CD4-positive, alpha-beta memory T cell (primary cell): ENCODE measurements at regions not wholly inside any gene's neighbourhood (a gene's known extent, or its start where the extent isn't known, plus 50 kb on each side); places are given as distances from the start of the nearest gene placed in this dataset.

Experiments
- CTCF ChIA-PET: fragments of 350-600 bp; sonication (Branson Sonifier 250); formaldehyde crosslinking; loops from one replicate; lab custom pipeline; 2021; ENCODE audit warnings: inconsistent platforms; ENCODE audit not compliant: partially characterized antibody; lab: Charles Lee
- POLR2A ChIA-PET: fragments of 350-600 bp; sonication (Branson Sonifier 250); formaldehyde crosslinking; loops from one replicate; lab custom pipeline; 2021; ENCODE audit not compliant: partially characterized antibody; lab: Charles Lee
- DNase-seq, 5 donors: peaks; one replicate each; pipeline versions ENCODE4 v3.0.0 to v3.0.0-alpha.2; 2020 to 2022; ENCODE audit warnings: mixed read lengths in 1 of 5
- H3K27ac ChIP-seq: one replicate; pipeline ENCODE4 v1.7.0; 2013; ENCODE audit warnings: low read depth, low read length
- H3K27me3 ChIP-seq: 2 replicates; pipeline ENCODE4 v1.7.0; 2013; ENCODE audit warnings: mild to moderate bottlenecking, low read length, moderate library complexity; ENCODE audit not compliant: insufficient read depth
- H3K36me3 ChIP-seq: 2 replicates; pipeline ENCODE4 v1.7.0; 2013; ENCODE audit warnings: mild to moderate bottlenecking, low read length, moderate library complexity; ENCODE audit not compliant: insufficient read depth
- H3K4me1 ChIP-seq: 2 replicates; pipeline ENCODE4 v1.7.0; 2013; ENCODE audit warnings: mild to moderate bottlenecking, low read length, moderate library complexity; ENCODE audit not compliant: insufficient read depth
- H3K4me3 ChIP-seq, 2 donors: one replicate each; pipeline ENCODE4 v1.7.0; 2013; ENCODE audit warnings: low read length in 2 of 2, mild to moderate bottlenecking in 1 of 2
- H3K9me3 ChIP-seq, 2 donors: one replicate each; pipeline ENCODE4 v1.7.0; 2013; ENCODE audit warnings: low read length in 2 of 2, control low read depth in 1 of 2; ENCODE audit not compliant: control insufficient read depth in 1 of 2
- H3K27ac Mint-ChIP-seq, 7 donors: one replicate each; pipeline ENCODE4 v1.8.0; 2020 to 2021; ENCODE audit warnings: mixed read lengths in 7 of 7, mild to moderate bottlenecking in 6 of 7, inconsistent platforms in 3 of 7, moderate library complexity in 3 of 7
- H3K27me3 Mint-ChIP-seq, 2 donors: one replicate each; pipeline ENCODE4 v1.8.0; 2020 to 2021; ENCODE audit warnings: mixed read lengths in 2 of 2
- H3K36me3 Mint-ChIP-seq, 2 donors: one replicate each; pipeline ENCODE4 v1.8.0; 2020 to 2021; ENCODE audit warnings: mixed read lengths in 2 of 2, inconsistent platforms in 1 of 2, mild to moderate bottlenecking in 1 of 2
- H3K4me1 Mint-ChIP-seq, 4 donors: one replicate each; pipeline ENCODE4 v1.8.0; 2020 to 2021; ENCODE audit warnings: mixed read lengths in 4 of 4, mild to moderate bottlenecking in 1 of 4
- H3K4me3 Mint-ChIP-seq, 8 donors: one replicate each; pipeline ENCODE4 v1.8.0; 2020 to 2021; ENCODE audit warnings: mixed read lengths in 8 of 8, mild to moderate bottlenecking in 7 of 8, moderate library complexity in 6 of 8, inconsistent platforms in 3 of 8
- H3K9me3 Mint-ChIP-seq, 8 donors: one replicate each; pipeline ENCODE4 v1.8.0; 2020 to 2021; ENCODE audit warnings: mixed read lengths in 8 of 8, mild to moderate bottlenecking in 5 of 8, inconsistent platforms in 3 of 8, moderate library complexity in 1 of 8
- intact Hi-C: fragments of 100-400 bp; cut with micrococcal nuclease; formaldehyde crosslinking; loops from one replicate; pipeline ENCODE4 v1.15.1; 2023

DNA sequence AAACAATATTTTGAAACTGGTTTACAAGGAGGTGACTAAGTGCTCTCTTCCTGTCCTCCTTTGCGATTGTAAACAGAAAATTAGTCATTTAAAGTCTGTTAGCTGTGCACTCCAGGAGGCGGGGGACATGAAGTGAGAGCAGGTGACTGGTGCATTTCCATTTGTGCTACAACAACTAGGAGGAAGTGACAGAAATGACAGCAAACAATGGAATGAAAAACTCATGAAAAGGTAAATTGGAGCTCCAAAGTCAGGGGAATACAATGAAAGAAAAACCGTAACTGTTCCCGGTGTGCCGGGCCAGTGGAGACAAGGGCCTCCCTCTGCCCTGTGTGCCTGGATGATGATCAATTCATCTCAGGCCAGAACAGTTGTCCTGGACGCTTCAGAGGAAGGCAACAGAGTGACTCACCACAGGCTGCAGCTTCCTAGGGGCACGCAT is 439.9 kb downstream of the GADD45G start:
- H3K36me3 Mint-ChIP-seq, result no peaks in the 10 kb centered on the region
- peaks cover 0 to 4% of the 10 kb centered on the region in 2 donors for H3K27me3 Mint-ChIP-seq
- Histone ChIP-seq H3K36me3 (no peaks in the 10 kb centered on the region), H3K9me3 (no peaks in the 10 kb centered on the region), H3K4me1 (no peaks in the 10 kb centered on the region), H3K27me3 (no peaks in the 10 kb centered on the region), H3K27ac (no peak overlapping the region), H3K4me3 (no peak overlapping the region)
- no peak for DNase-seq
- peaks cover 0 to 7% (median 4%) of the 10 kb centered on the region in 8 donors for H3K9me3 Mint-ChIP-seq
- no peak overlapping the region for H3K4me3 Mint-ChIP-seq
- no peak overlapping the region for H3K27ac Mint-ChIP-seq
- intact Hi-C loops, result no loop called here
- peaks cover 0 to 4% (median under 1%) of the 10 kb centered on the region in 4 donors for H3K4me1 Mint-ChIP-seq
- POLR2A ChIA-PET, result no interaction called here
- CTCF ChIA-PET, result no interaction called here

GRCh38 chr9:90046317-90046861 is 441.6 kb downstream of the GADD45G start:
- intact Hi-C loops, result no loop called here
- DNase-seq, result no peak
- Mint-ChIP-seq H3K4me1 (peaks cover 0 to 4% (median under 1%) of the 10 kb centered on the region in 4 donors), H3K27me3 (peaks cover 0 to 3% of the 10 kb centered on the region in 2 donors), H3K4me3 (no peak overlapping the region), H3K9me3 (peaks cover 0 to 7% (median 4%) of the 10 kb centered on the region in 8 donors), H3K27ac (no peak overlapping the region), H3K36me3 (no peaks in the 10 kb centered on the region)
- Histone ChIP-seq H3K4me1 (no peaks in the 10 kb centered on the region), H3K27ac (no peak overlapping the region), H3K9me3 (no peaks in the 10 kb centered on the region), H3K27me3 (no peaks in the 10 kb centered on the region), H3K36me3 (no peaks in the 10 kb centered on the region), H3K4me3 (no peak overlapping the region)
- POLR2A ChIA-PET, result interaction anchor here (0.6 kb wide), 1 partner anchor 30 kb away, joined by 3 read pairs; no protein-coding TSS in a partner anchor
- CTCF ChIA-PET, result interaction anchor here (0.7 kb wide), 1 partner anchor 780 kb away, joined by 3 read pairs; no protein-coding TSS in a partner anchor

DNA sequence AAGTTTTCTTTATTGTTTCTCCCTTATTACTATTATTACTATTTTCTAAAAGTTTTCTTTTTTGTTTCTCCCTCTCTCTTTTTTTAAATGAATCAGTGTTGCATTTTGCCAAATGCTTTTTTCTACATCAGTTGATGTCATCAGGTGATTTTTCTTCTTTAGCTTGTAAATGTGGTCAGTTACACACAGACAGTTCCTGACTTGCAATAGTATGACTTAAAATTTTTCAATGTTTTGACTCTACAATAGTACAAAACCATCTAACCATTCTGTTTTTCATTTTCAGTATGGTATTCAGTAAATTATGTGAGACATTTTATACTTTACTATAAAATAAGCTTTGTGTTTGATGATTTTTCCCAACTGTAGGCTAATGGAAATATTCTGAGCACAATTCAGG is 443.0 kb downstream of the GADD45G start:
- no peak overlapping the region for H3K27ac ChIP-seq
- no peak overlapping the region for H3K27ac Mint-ChIP-seq
- H3K27me3 Mint-ChIP-seq, result peaks cover 4% of the 10 kb centered on the region in 2 donors
- H3K9me3 ChIP-seq, result no peaks in the 10 kb centered on the region
- H3K27me3 ChIP-seq, result no peaks in the 10 kb centered on the region
- DNase-seq, result no peak
- ChIA-PET POLR2A (no interaction called here), CTCF (no interaction called here)
- no peaks in the 10 kb centered on the region for H3K36me3 Mint-ChIP-seq
- peaks cover 0 to 4% (median under 1%) of the 10 kb centered on the region in 4 donors for H3K4me1 Mint-ChIP-seq
- no peak overlapping the region for H3K4me3 Mint-ChIP-seq
- peaks cover 0 to 7% (median 4%) of the 10 kb centered on the region in 8 donors for H3K9me3 Mint-ChIP-seq
- H3K4me3 ChIP-seq, result no peak overlapping the region
- no peaks in the 10 kb centered on the region for H3K4me1 ChIP-seq
- H3K36me3 ChIP-seq, result no peaks in the 10 kb centered on the region
- intact Hi-C loops, result no loop called here

GRCh38 chr9:90052366-90052765 is 447.6 kb downstream of the GADD45G start:
- peaks cover 8 to 32% of the 10 kb centered on the region in 2 donors for H3K27me3 Mint-ChIP-seq
- intact Hi-C loops, result no loop called here

GRCh38 chr9:90053027-90053426 is 448.2 kb downstream of the GADD45G start:
- intact Hi-C loops, result no loop called here
- Histone ChIP-seq H3K4me1 (no peaks in the 10 kb centered on the region), H3K27me3 (no peaks in the 10 kb centered on the region), H3K4me3 (no peak overlapping the region), H3K9me3 (no peaks in the 10 kb centered on the region), H3K27ac (no peak overlapping the region), H3K36me3 (no peaks in the 10 kb centered on the region)
- H3K9me3 Mint-ChIP-seq, result peaks cover 0 to 7% (median 4%) of the 10 kb centered on the region in 8 donors
- ChIA-PET CTCF (no interaction called here), POLR2A (no interaction called here)
- H3K4me1 Mint-ChIP-seq, result no peaks in the 10 kb centered on the region
- H3K27ac Mint-ChIP-seq, result no peak overlapping the region
- H3K27me3 Mint-ChIP-seq, result peaks cover 8 to 32% of the 10 kb centered on the region in 2 donors
- H3K4me3 Mint-ChIP-seq, result no peak overlapping the region
- DNase-seq, result no peak
- no peaks in the 10 kb centered on the region for H3K36me3 Mint-ChIP-seq

More at GRCh38 chr9:90052366-90052765, 447.6 kb downstream of the GADD45G start:
- Mint-ChIP-seq H3K4me1 (no peaks in the 10 kb centered on the region), H3K9me3 (peaks cover 0 to 7% (median 4%) of the 10 kb centered on the region in 8 donors), H3K27ac (no peak overlapping the region), H3K4me3 (no peak overlapping the region), H3K36me3 (no peaks in the 10 kb centered on the region)
- Histone ChIP-seq H3K36me3 (no peaks in the 10 kb centered on the region), H3K27me3 (no peaks in the 10 kb centered on the region), H3K4me3 (no peak overlapping the region), H3K4me1 (no peaks in the 10 kb centered on the region), H3K9me3 (no peaks in the 10 kb centered on the region), H3K27ac (no peak overlapping the region)
- no peak for DNase-seq
- ChIA-PET POLR2A (no interaction called here), CTCF (interaction anchor here (1.2 kb wide), 1 partner anchor 37 kb away, joined by 3 read pairs; no protein-coding TSS in a partner anchor)

- Histone ChIP-seq H3K36me3 (no peaks in the 10 kb centered on the region), H3K27ac (no peak overlapping the region), H3K27me3 (no peaks in the 10 kb centered on the region), H3K9me3 (no peaks in the 10 kb centered on the region), H3K4me3 (no peak overlapping the region), H3K4me1 (no peaks in the 10 kb centered on the region)
- Mint-ChIP-seq H3K27me3 (peaks cover 5 to 34% of the 10 kb centered on the region in 2 donors), H3K36me3 (no peaks in the 10 kb centered on the region), H3K4me3 (no peak overlapping the region), H3K9me3 (peaks cover 0 to 2% (median 0%) of the 10 kb centered on the region in 8 donors), H3K4me1 (no peaks in the 10 kb centered on the region), H3K27ac (no peak overlapping the region)
- ChIA-PET CTCF (interaction anchor here (0.9 to 1.0 kb wide), 2 partner anchors 10 to 453 kb away, joined by 3 read pairs; no protein-coding TSS in a partner anchor), POLR2A (no interaction called here)
- DNase-seq, result no peak
- intact Hi-C loops, result no loop called here
Measured at GRCh38 chr9:90054810-90055209, 450.0 kb downstream of the GADD45G start.

DNA sequence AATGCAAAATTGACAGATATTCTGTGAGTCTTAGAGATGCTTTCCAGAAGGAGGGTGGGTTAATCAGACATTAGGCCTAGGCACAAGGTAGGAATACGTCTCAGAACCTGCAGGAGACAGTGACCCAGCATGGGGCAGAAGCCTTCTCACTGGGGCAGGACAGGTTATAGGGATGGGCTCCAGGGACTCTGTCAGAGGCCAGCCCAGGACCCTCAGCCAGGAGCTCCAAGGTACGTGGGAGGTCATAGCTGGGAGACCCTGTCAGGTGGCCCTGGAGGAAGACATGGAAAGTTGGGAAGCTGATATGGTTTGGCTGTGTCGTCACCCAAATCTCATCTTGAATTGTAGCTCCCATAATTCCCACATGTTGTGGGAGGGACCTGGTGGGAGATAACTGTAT is 450.4 kb downstream of the GADD45G start:
- Mint-ChIP-seq H3K9me3 (peaks cover 0 to 2% (median 0%) of the 10 kb centered on the region in 8 donors), H3K4me3 (peak overlapping the region in 1 of 8 donors; percentile 13), H3K27ac (no peak overlapping the region), H3K36me3 (no peaks in the 10 kb centered on the region), H3K27me3 (peaks cover 5 to 34% of the 10 kb centered on the region in 2 donors), H3K4me1 (no peaks in the 10 kb centered on the region)
- Histone ChIP-seq H3K27ac (no peak overlapping the region), H3K4me3 (no peak overlapping the region), H3K27me3 (no peaks in the 10 kb centered on the region), H3K36me3 (no peaks in the 10 kb centered on the region), H3K4me1 (no peaks in the 10 kb centered on the region), H3K9me3 (no peaks in the 10 kb centered on the region)
- POLR2A ChIA-PET, result no interaction called here
- DNase-seq, result no peak
- intact Hi-C loops, result no loop called here
- CTCF ChIA-PET, result interaction anchor here (0.9 kb wide), 1 partner anchor 10 kb away, joined by 3 read pairs; no protein-coding TSS in a partner anchor
